Esophagus muscularis mucosa (tissue), 4 donors: ENCODE measurements at regions not wholly inside any gene's neighbourhood (a gene's known extent, or its start where the extent isn't known, plus 50 kb on each side); places are given as distances from the start of the nearest gene placed in this dataset.

ENCODE experiments used
- DNase-seq: peaks from one replicate; pipeline ENCODE4 v3.0.0-alpha.2; 2017; ENCODE audit errors: extremely low spot score
- H3K27ac ChIP-seq, 4 donors: fragments of 200-600 bp; sonication (generic); replicated peaks in 1 of 4; 1 replicate in 3 of 4; 2 replicates in 1 of 4; pipeline ENCODE4 v1.5.1; 2016 to 2019; ENCODE audit warnings: mild to moderate bottlenecking in 1 of 4
- H3K27me3 ChIP-seq, 4 donors: fragments of 200-600 bp; sonication (generic); one replicate each; pipeline versions ENCODE4 v1.5.1 to v1.6.0; 2016 to 2019
- H3K36me3 ChIP-seq, 4 donors: fragments of 200-600 bp; sonication (generic); one replicate each; pipeline ENCODE4 v1.5.1; 2016 to 2019
- H3K4me1 ChIP-seq, 4 donors: fragments of 200-600 bp; sonication (generic); one replicate each; pipeline ENCODE4 v1.5.1; 2016 to 2019
- H3K4me3 ChIP-seq, 4 donors: fragments of 200-600 bp; sonication (generic); 1 replicate in 2 of 4; 2 replicates in 2 of 4; pipeline ENCODE4 v1.5.1; 2016 to 2019; ENCODE audit warnings: mild to moderate bottlenecking in 4 of 4, moderate library complexity in 1 of 4
- H3K9me3 ChIP-seq, 4 donors: fragments of 200-600 bp; sonication (generic); 1 replicate in 3 of 4; 2 replicates in 1 of 4; pipeline ENCODE4 v1.5.1; 2016 to 2019
- CTCF ChIP-seq, 3 experiments: fragments of 200-600 bp in 2 of 3; fragments of 450-650 bp in 1 of 3; sonication (generic) in 2 of 3; IDR thresholded peaks; one replicate each; pipeline ENCODE4 v1.5.1; 2017 to 2019; ENCODE audit warnings: antibody characterized with exemption in 3 of 3, mild to moderate bottlenecking in 2 of 3, moderate library complexity in 1 of 3
- EP300 ChIP-seq: sonication (generic); formaldehyde crosslinking; IDR thresholded peaks from one replicate; pipeline ENCODE4 v1.6.1; 2017; ENCODE audit warnings: antibody characterized with exemption
- POLR2A ChIP-seq: fragments of 450-650 bp; IDR thresholded peaks from one replicate; pipeline ENCODE4 v1.6.1; 2017; ENCODE audit warnings: antibody characterized with exemption, moderate library complexity, mild to moderate bottlenecking, low read depth
- POLR2AphosphoS5 ChIP-seq, 2 donors: sonication (generic); formaldehyde crosslinking; IDR thresholded peaks; one replicate each; pipeline ENCODE4 v1.6.1; 2017; ENCODE audit warnings: antibody characterized with exemption in 2 of 2
- WGBS: methylation state at CpG from one replicate; pipeline ENCODE4 v1.1.5; 2018; 5-methylcytosine and 5-hydroxymethylcytosine counted together
- intact Hi-C: fragments of 100-400 bp; cut with DNase I; formaldehyde crosslinking; loops from one replicate; pipeline ENCODE4 v1.15.1; 2023

GRCh38 chr10:23611308-23612029 is 172.6 kb downstream of the OTUD1 start:
- intact Hi-C loops, result no loop called here
- Histone ChIP-seq H3K27me3 (no peaks in the 10 kb centered on the region), H3K4me1 (peaks cover 0 to 15% (median 12%) of the 10 kb centered on the region in 4 donors), H3K9me3 (no peaks in the 10 kb centered on the region), H3K36me3 (no peaks in the 10 kb centered on the region), H3K4me3 (no peak overlapping the region), H3K27ac (peak overlapping the region in 1 of 4 donors; percentile 5)
- DNase-seq, result no peak
- 72% methylated on average over 6 of the region's 6 CpGs for WGBS
- TF ChIP-seq POLR2A (no peak), POLR2AphosphoS5 (IDR thresholded peaks at IDR 0.05) (no peak), EP300 (no peak), CTCF (IDR thresholded peaks at IDR 0.05) (no peak)

DNA sequence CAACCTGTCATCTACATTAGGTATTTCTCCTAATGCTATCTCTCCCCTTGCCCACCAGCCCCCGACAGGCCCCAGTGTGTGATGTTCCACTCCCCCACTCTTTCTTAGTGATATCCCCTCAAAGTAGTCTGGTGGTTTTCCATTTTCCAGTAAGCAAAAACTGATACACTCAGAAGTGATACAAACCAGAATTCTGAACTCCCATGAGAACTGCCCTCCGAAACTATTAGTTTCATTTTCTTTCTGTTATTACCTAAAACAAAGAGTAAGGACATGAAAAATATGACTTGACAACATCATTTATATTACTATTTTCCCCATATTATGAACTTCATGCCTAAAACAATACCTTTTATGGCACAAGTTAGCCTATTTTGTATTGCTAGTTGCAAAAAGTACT is 175.0 kb downstream of the OTUD1 start:
- Histone ChIP-seq H3K9me3 (no peaks in the 10 kb centered on the region), H3K36me3 (no peaks in the 10 kb centered on the region), H3K4me3 (no peak overlapping the region), H3K4me1 (peaks cover 0 to 15% (median 12%) of the 10 kb centered on the region in 4 donors), H3K27me3 (no peaks in the 10 kb centered on the region), H3K27ac (no peak overlapping the region)
- DNase-seq, result no peak
- WGBS, result 89% methylated on average over 2 of the region's 2 CpGs
- TF ChIP-seq CTCF (IDR thresholded peaks at IDR 0.05), result no peak
- no peak for TF ChIP-seq POLR2AphosphoS5 (IDR thresholded peaks at IDR 0.05)
- TF ChIP-seq EP300, result no peak
- TF ChIP-seq POLR2A, result no peak
- intact Hi-C loops, result no loop called here

DNA sequence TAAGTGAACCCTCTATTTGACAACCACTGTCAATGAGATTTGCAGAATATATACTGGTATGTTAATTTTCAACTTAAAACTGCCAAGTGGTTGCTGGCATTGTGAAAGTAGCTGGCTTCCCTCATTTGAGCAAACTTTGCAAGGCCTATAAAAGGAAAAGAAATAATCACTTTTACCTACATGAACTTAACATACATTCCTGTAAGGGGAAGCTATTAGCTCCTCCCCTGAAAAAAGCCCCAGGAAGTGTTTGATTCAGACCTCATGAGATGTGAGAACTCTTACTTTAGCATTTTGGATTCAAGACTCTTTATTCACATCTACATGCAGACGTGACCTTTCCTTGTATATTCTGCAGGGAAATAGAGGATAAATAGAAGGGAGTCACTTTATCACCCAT is 175.6 kb downstream of the OTUD1 start:
- TF ChIP-seq POLR2A, result no peak
- H3K9me3 ChIP-seq, result no peaks in the 10 kb centered on the region
- WGBS, result 74% methylated on average over 1 of the region's 1 CpG
- no peak overlapping the region for H3K27ac ChIP-seq
- DNase-seq, result no peak
- peaks cover 0 to 15% (median 12%) of the 10 kb centered on the region in 4 donors for H3K4me1 ChIP-seq
- no peak overlapping the region for H3K4me3 ChIP-seq
- H3K36me3 ChIP-seq, result no peaks in the 10 kb centered on the region
- intact Hi-C loops, result no loop called here
- no peaks in the 10 kb centered on the region for H3K27me3 ChIP-seq

- DNase-seq, result peak; percentile 24
- H3K27ac ChIP-seq, result no peak overlapping the region
- no peaks in the 10 kb centered on the region for H3K4me1 ChIP-seq
- intact Hi-C loops, result no loop called here
- TF ChIP-seq CTCF (IDR thresholded peaks at IDR 0.05) (no peak), EP300 (no peak), POLR2AphosphoS5 (IDR thresholded peaks at IDR 0.05) (no peak), POLR2A (no peak)
- H3K4me3 ChIP-seq, result no peak overlapping the region
- H3K9me3 ChIP-seq, result peaks cover 0 to 30% (median 0%) of the 10 kb centered on the region in 4 donors
- H3K36me3 ChIP-seq, result no peaks in the 10 kb centered on the region
- no peaks in the 10 kb centered on the region for H3K27me3 ChIP-seq
Measured at GRCh38 chr10:23630376-23630775, 191.5 kb downstream of the OTUD1 start.

GRCh38 chr10:23630885-23631284 is 192.0 kb downstream of the OTUD1 start:
- TF ChIP-seq CTCF (IDR thresholded peaks at IDR 0.05) (no peak), POLR2A (no peak), EP300 (no peak), POLR2AphosphoS5 (IDR thresholded peaks at IDR 0.05) (no peak)
- WGBS, result 60% methylated on average over 3 of the region's 3 CpGs
- Histone ChIP-seq H3K27me3 (no peaks in the 10 kb centered on the region), H3K4me3 (no peak overlapping the region), H3K27ac (no peak overlapping the region), H3K9me3 (peaks cover 0 to 30% (median 0%) of the 10 kb centered on the region in 4 donors), H3K4me1 (no peaks in the 10 kb centered on the region), H3K36me3 (no peaks in the 10 kb centered on the region)
- peak; percentile 60 for DNase-seq
- intact Hi-C loops, result no loop called here
